ENCODE measurements at regions not wholly inside any gene's neighbourhood (a gene's known extent, or its start where the extent isn't known, plus 50 kb on each side); places are given as distances from the start of the nearest gene placed in this dataset.
"Not testable (repeated sequence)": the region's sequence is repeated elsewhere in the genome, so short reads cannot be mapped to it uniquely, and the experiment has no call there.

DNA sequence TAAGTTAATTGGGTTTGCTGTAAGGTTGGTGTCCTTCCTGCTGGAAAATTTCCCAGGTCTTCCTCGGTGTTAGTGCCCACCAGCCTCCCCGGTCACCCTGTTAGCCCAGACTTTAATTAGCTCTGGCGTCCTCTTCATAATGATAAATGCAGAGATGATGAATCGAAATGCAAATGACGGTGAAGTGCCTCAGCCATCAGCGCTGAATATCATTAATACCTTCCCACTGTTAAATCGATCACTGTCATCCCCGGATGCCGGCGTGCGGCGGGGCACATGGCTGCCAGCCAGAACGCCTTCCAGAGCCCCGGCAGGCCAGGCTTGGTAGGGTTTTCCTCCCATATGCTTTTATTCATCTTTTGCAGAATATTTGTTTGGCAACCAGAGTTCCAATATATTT is 204.5 kb downstream of the IRX2 start:
- intact Hi-C loops (cut with DNase I), result no loop called here
- no peak for ATAC-seq
- no peak for DNase-seq (ENCODE audit: low spot score)

DNA sequence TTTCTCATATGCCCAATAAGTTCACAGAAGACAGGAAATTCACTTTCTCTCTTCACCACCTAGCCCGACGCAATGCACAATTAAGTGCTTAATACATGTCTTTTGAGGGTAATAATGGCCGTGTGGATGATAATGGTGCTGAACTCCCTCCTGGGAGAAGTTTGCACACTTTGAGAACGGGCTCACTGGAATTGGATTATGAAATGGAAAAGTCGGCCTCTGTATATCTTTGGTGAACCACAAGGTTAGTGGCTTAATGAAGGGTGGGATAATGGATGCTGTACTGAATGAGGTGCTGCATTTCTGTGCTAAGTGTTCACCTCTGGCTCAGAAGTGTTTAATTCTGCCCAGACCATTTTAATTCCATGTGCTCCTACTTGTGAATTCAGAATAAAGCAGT is 207.5 kb downstream of the IRX2 start:
- intact Hi-C loops (cut with DNase I), result no loop called here
- DNase-seq (ENCODE audit: low spot score), result no peak
- no peak for ATAC-seq

DNA sequence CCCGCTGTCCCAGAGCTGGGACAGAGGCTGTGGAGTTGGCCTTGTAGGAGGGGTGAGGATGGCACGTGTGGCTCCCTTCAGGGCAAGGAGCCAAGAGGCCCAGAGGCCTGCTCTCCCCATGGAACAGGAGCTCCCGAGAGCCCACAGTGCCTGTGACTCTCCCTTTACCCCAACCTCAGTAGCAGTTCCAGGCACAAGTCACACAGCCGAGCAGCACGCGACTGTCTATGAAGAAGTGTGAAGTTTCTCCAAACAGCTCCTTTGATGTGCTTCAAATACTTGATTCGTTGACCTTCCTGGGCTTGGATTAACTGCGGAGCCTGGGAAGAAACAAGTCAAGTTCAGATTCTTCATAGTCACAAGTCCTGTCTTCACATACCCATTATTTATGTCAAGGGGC is 208.7 kb downstream of the IRX2 start:
- intact Hi-C loops (cut with DNase I), result no loop called here
- ATAC-seq, result no peak
- no peak for DNase-seq (ENCODE audit: low spot score)

DNA sequence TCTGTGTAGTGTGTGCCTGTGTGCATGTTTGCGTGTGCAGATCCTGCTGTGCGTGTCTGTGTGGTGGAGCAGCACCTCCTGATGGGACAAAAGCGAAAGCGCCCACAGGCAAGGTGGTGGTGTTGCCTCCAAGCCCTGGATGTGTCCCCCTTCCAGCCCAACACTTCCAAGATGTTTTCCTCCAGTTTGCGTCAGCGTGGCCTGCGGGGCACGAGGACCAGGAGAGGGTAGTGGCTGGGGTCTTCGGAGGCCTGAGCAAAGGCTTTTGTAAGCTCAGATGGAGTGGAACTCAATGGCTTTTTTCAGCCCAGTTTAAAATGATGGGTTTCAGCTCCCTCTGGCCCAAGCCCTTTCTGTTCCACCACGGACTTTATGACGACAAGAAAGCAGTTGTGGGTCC is 209.5 kb downstream of the IRX2 start:
- intact Hi-C loops (cut with DNase I), result no loop called here
- ATAC-seq (no peak), DNase-seq (ENCODE audit: low spot score) (no peak)

DNA sequence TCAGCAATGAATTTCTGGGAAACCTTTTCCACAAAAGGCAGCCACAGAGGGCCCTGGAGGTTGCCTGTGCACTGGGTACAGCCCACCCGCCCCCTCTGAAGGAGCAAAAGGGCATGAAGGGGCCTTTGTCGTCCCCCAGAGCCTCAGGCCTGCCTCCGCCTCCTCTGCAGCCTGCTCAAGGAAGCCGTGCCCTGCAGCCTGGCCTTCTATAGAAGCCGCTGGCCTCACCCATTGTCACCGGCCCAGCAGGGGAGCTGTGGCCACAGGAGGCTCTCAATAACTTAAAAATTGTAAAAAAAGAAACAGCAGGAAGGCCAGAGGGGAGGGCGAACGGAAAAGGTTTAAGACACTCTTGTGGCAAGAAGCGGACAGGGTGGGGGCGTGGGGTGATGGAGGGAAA is 213.3 kb downstream of the IRX2 start:
- intact Hi-C loops (cut with DNase I), result no loop called here
- DNase-seq (ENCODE audit: low spot score), result no peak
- ATAC-seq, result no peak

DNA sequence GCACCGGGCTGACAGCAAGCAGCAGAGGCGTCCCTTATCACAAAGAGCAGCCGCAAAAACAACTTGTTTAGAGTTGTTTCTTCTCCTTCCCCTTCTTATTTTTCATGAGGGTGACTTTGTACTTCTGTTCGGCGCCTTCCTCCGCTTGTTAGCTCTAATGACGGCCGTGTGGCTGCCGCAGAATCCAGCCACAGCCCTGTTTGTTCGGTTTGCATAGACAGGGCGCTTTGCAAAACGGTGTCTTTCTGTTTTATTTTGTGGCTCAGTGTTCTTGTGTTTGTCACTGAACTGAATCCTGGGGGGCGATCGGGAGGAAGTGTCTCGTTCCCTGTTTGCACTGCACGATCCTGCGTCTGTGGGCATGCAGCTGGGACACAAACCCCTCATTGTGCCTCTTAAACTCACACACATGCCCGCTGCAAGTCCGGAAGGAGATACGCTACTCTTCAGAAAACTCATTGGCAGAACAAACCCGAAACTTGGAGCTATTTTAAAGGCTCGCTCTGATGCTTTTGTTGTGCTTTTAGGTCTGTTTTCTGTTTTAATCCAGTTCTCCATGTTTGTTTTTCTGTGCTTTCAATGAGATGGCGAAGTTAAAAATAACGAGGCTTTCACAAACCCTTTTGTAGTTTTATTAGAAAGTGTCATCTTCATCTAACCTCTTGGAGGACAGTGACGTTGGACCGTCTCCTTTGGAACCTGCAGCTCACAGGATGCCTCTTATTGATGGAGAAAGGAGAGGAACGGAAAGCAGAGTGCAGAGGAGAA is 213.9 kb downstream of the IRX2 start:
- intact Hi-C loops (cut with DNase I), result no loop called here
- ATAC-seq (no peak), DNase-seq (ENCODE audit: low spot score) (no peak)

DNA sequence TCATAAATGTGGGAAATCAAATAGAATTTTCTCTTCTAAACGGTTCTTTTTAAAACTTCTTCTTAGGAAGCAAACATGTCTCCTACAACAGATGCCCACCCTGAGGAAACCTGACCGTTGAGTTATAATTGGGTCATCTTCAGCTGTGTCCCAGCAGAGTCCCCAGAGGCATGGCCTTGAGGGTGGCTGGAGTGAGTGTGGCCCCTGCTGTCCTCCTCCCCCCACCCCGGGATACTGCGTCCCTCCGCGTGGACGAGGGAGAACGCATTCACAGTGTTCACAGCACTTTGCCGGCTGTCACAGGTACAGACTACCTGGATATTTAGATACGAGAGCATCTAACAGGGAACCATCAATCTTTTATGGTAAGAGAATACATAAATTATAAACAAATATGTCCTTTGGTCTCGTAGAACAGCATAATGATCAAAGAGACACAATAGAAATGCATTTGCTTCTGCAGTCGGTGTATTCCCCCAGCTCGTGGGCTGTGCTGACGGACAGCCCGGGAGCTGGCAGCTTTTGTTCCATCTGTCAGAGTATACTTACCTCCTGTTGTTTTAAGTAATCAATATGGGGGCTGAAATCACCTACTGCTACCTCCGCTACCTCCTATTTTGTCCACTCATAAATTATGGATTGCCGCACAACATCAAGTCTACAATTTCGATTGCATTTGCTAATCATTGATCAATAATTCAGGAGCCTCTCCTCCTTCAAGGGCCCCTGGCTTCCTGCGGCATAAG is 214.7 kb downstream of the IRX2 start:
- no peak for ATAC-seq
- intact Hi-C loops (cut with DNase I), result no loop called here
- no peak for DNase-seq (ENCODE audit: low spot score)

DNA sequence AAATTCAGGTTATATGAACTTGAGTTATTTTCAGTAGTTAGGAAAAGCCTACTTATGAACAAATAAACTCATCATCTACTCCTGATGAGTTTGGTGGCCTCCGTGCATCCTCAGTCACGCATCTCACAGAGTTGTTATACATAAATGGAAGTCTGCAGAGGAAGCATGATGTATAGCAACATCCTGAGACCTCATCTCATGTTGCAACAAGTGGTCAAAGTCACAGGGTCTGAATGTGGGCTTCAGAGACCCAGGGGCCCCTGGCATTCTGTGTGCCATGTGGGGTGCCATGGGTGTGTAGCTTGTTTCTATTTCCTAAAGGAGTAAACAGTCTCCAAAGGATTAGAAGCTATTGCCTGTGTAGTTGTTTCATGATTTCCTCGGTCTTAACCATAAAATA is 216.5 kb downstream of the IRX2 start:
- DNase-seq (ENCODE audit: low spot score), result no peak
- ATAC-seq, result no peak
- intact Hi-C loops (cut with DNase I), result no loop called here

DNA sequence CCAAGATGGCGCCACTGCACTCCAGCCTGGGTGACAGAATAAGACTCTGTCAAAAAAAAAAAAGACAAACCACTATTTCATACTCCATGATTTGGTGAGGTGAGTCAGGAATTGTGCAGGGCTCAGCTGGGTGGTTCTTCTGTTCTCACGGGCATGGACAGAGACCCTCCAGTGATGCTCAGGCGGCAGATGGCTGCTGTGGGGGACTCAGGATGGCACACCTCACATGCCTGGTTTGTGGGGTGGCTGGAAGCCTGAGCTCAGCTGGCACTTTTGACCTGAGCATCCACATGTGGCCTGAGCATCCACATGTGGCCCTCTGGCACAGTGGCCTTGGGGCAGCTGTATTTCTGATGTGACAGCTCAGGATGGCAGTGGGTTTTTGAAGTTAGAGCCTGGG is 217.2 kb downstream of the IRX2 start:
- ATAC-seq (no peak), DNase-seq (ENCODE audit: low spot score) (no peak)
- intact Hi-C loops (cut with DNase I), result no loop called here

DNA sequence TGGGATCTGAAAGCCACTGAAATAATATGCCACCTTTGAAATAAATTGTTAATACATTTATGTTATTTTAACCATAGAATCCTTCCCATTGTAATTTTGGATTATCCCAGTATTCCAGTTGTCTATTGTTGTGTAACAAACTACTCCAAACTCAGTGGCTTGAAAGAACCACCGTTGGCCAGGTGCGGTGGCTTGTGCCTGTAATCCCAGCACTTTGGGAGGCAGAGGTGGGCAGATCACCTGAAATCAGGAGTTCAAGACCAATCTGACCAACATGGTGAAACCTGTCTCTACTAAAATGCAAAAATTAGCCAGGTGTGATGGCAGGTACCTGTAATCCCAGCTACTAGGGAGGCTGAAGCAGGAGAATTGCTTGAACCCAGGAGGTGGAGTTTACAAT is 217.6 kb downstream of the IRX2 start:
- intact Hi-C loops (cut with DNase I); DNase-seq (ENCODE audit: low spot score); ATAC-seq: not testable (repeated sequence)

DNA sequence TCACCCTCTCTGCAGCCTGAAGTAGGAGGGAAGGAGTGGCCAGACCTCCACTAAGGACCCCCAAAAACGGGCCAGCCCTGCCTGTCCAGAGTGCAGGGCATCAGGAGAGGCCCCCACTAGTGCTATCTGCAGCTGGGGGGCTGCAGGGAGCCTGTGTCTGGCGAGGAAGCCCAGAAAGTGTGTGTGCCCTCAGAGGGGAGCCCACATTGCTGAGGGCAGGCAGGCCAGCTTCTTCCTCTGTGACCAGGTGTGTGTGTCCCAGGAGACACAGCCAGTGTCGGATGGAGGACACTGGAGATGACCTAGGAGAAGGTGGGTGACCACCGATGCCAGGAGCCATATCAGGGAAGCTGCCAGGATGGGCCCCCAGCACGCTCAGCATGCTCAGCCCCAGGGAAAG is 218.7 kb downstream of the IRX2 start:
- DNase-seq (ENCODE audit: low spot score) (no peak), ATAC-seq (no peak)
- intact Hi-C loops (cut with DNase I), result no loop called here

DNA sequence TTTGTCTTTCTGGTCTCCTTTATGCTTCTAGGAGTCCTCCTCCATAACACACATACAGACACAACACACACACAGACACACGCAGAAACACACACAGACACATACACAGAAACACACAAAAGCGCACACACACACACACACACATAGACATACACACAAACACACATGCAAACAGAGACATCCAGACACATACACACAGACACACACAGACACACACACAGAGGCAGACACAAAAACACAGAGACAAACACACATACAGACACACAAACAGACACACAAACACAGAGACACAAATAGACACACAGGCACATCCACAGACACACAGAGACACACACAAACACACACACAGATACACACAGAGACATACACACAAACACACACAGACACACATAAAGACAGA is 220.2 kb downstream of the IRX2 start:
- intact Hi-C loops (cut with DNase I), result no loop called here
- DNase-seq (ENCODE audit: low spot score) (no peak), ATAC-seq (no peak)

DNA sequence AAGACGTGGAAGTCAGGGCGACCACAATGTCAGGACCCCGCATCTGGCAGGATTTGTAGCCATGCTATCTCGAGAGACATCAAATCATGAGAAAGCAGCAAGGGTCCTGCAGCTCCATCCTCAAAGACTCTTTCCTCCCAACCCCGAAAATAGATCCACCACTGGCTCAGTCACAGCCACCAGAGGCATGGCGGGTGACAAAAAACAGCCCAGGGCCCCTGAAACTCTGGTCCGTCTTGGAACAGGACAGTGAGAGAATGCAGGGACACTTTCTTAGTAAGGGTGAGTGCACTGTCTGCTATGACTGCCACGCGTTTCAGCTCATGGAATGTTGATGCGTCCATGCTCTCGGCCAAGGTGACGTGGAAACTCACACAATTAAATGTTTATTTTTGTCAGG is 220.9 kb downstream of the IRX2 start:
- ATAC-seq (no peak), DNase-seq (ENCODE audit: low spot score) (no peak)
- intact Hi-C loops (cut with DNase I), result no loop called here

DNA sequence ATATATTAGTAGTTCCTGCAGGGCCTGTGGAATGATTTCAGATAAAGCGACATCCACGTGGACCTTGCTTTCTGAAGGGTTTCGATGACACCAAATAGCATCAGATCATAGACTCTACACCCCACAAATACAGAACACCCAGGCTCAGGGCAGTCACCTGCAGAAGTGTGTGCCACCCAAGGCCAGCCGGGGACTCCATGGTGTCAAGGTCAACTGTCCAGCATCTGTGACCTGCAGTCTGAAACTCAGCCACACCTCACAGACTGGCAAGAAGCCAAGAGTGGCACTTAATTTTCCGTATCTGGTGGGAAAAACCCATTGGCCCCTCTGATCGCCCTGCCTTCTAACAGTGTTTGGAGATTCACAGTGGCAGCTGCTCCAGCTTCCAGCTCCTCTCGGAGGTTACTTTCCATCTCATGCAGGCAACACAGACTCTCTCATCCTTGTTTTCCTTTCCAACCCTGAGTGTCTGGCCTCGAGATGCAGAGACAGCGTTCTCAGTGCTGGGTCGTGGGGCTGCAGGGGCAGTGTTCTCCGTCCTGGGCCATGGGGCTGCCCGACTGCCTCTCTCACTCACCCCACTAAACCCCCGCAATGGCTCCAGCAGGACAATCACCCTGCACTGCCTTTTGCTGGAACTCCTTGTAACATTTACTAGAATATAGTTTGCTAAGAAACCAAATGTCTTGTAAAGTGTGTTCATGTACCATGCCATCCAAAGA is 221.9 kb downstream of the IRX2 start:
- intact Hi-C loops (cut with DNase I), result no loop called here
- DNase-seq (ENCODE audit: low spot score) (no peak), ATAC-seq (no peak)

DNA sequence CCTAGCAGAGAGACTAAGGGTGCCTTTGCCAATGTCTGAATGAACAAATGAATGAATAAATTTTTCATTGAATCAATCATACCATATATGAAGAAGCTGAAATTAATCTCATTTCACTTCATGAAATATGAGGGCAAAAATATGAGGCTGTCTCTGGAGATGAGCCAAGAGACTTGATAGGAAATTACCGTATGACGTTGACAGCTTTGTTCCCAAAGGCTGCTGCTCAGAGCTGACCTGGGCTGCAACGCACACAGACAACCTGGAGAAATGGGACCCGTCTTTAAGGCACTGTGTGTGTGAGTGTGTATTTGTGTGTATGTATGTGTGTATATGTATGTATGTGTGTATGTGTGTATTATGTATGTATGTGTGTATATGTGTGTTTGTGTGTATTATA is 226.1 kb downstream of the IRX2 start:
- DNase-seq (ENCODE audit: low spot score) (no peak), ATAC-seq (no peak)
- intact Hi-C loops (cut with DNase I), result no loop called here

DNA sequence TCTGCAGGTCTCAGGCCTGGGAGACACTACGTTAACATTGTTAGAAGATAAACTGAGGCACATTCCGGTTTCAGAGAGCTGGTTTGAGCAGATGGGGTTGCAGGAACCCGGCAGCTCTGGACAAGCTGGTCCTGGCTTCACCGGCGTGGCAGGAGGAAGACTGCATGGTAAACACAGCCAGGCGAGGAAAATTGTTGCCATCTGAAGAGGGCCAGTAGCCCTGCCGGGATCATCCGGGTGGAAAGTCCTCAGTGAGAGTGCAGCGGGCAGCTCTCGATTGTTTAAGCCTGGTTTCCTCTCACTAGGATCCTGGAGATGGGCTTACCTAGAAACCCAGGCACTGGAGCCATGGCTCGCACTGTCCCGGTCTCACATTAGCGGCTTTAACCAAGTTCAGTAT is 226.9 kb downstream of the IRX2 start:
- no peak for DNase-seq (ENCODE audit: low spot score)
- intact Hi-C loops (cut with DNase I), result no loop called here
- ATAC-seq, result no peak

DNA sequence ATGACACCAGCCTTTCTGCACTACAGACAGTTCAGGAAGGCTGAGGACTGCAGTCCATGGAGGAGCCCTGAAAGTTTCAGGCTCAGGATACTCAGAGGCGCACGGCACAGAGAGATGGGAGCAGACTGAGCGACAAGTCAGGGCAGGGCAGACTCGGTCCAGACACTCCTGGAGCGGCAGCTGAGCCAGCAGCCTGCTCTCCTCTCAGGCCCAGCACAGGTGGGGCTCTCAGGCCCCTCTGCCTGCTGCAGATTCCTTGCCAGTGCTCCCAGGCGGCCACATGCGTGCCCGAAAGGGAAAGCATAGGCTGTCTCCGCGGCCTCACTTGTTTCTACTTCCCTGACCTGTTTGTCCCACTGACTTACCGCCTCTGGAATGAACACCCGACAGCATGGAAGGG is 228.3 kb downstream of the IRX2 start:
- intact Hi-C loops (cut with DNase I), result no loop called here

DNA sequence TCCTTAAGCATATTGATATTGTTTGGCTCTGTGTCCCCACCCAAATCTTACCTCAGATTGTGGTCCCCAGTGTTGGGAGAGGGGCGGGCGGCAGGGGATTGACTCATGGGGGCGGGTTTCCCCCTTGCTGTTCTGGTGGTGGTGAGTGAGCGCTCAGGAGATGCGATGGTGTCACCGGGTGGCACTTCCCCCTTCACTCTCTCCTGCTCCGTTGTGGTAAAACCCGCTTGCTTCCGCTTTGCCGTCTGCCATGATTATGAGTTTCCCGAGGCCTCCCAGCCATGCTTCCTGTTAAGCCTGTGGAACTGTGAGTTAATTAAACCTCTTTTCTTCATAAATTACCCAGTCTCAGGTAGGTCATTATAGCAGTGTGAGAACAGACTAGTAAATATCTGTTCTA is 229.1 kb downstream of the IRX2 start:
- intact Hi-C loops (cut with DNase I), result no loop called here
- ATAC-seq, result no peak
- no peak for DNase-seq (ENCODE audit: low spot score)

More for the DNA sequence above, 228.3 kb downstream of the IRX2 start:
- ATAC-seq (no peak), DNase-seq (ENCODE audit: low spot score) (no peak)

DNA sequence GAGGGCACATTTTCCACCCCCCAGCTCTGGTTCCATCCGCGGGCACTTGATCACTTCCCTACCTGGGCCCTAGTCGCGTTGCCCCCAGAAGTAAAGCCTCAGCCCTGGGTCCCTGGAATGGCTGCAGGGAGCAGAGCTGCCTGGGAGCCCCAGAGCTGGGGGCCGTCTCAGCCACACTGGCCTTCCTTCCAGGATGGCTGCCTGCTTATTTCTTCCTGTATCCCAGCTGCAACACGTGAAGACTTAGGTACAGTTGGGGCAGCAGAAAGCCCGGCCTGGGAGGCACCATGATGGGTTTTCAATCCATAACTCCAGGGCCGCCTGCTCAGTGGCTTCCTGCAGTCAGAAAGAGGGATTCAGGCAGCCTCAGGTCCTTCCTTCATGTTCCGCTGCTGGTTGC is 232.3 kb downstream of the IRX2 start:
- intact Hi-C loops (cut with DNase I), result no loop called here
- no peak for DNase-seq (ENCODE audit: low spot score)
- ATAC-seq, result no peak

DNA sequence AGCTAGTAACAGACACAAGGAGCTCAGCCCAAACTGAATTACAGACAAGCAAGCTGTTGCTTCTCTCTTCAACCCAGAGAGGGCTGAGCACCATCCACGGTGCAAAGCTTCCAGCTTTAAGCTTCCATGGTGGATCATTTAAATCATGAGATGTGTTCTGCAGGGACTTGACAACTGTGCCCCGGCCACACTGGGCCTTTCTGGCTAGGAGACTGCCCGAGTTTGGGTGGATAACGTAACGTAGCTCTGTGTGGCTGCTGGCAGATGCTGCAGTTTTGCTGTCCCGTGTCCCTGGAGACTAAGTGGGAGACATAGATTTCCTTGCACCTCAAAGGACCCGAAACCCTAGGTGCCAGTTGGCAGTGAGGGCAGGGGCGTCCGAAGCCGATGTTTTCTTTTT is 234.0 kb downstream of the IRX2 start:
- intact Hi-C loops (cut with DNase I), result no loop called here
- no peak for ATAC-seq
- DNase-seq (ENCODE audit: low spot score), result no peak
